HCT116 (cell line): ENCODE measurements at regions not wholly inside any gene's neighbourhood (a gene's known extent, or its start where the extent isn't known, plus 50 kb on each side); places are given as distances from the start of the nearest gene placed in this dataset.

ENCODE experiments used
- ATAC-seq: fragments of 200-7000 bp; cut with Tn5 transposase; 2 replicates; pipeline ENCODE4 v1.9.1; 2020; ENCODE audit warnings: mild to moderate bottlenecking, moderate library complexity
- BruUV-seq: library from RNA; stranded (reverse); fragments of 400-500 nt; replicated peaks from 2 replicates; lab custom pipeline; 2021; lab: Mats Ljungman, UMichigan
- CTCF ChIA-PET: fragments of 300-600 bp; sonication (Branson Sonifier 250); formaldehyde crosslinking; loops from one replicate; lab custom pipeline; 2021; ENCODE audit warnings: antibody characterized with exemption; lab: Charles Lee
- POLR2A ChIA-PET: fragments of 300-600, 350-600 bp; sonication (Branson Sonifier 250); formaldehyde crosslinking; loops from one replicate; lab custom pipeline; 2021; ENCODE audit warnings: antibody characterized with exemption; lab: Charles Lee
- RAD21 ChIA-PET, 2 experiments: fragments of 300-600 bp; sonication (Branson Sonifier 250); formaldehyde crosslinking; loops; one replicate each; lab custom pipeline; 2023; ENCODE audit warnings: low total read pairs in 2 of 2; ENCODE audit not compliant: uncharacterized antibody in 2 of 2, unreplicated experiment in 2 of 2, low non-redundant PET in 1 of 2; lab: Charles Lee
- DNase-seq: peaks from one replicate; pipeline ENCODE4 v3.0.0-alpha.2; 2010; ENCODE audit warnings: low read depth, low spot score
- H2AFZ ChIP-seq: fragments of 200-600 bp; shearing (Covaris generic), sonication (generic); 2 replicates; pipeline ENCODE4 v1.6.1; 2017; ENCODE audit warnings: low read depth, mixed run types, mixed read lengths, antibody characterized with exemption, low read length; ENCODE audit not compliant: poor library complexity, severe bottlenecking
- H3K27ac ChIP-seq: 2 replicates; pipeline ENCODE4 v1.5.1; 2012; ENCODE audit warnings: low read depth, low read length
- H3K27me3 ChIP-seq: fragments of 200-600 bp; sonication (generic); 2 replicates; pipeline ENCODE4 v1.6.1; 2016; ENCODE audit warnings: mixed run types, low read length, mixed read lengths; ENCODE audit not compliant: insufficient read depth
- H3K36me3 ChIP-seq, 2 experiments: fragments of 200-500 bp in 1 of 2; fragments of 200-600 bp in 1 of 2; sonication (Bioruptor generic) in 1 of 2; sonication (generic) in 1 of 2; 2 replicates each; pipeline versions ENCODE4 v1.5.1 to v1.6.1; 2014 to 2016; ENCODE audit warnings: low read length in 2 of 2, inconsistent platforms in 1 of 2, mixed read lengths in 1 of 2, mixed run types in 1 of 2; ENCODE audit not compliant: insufficient read depth in 2 of 2, control insufficient read depth in 1 of 2
- H3K4me1 ChIP-seq, 2 experiments: fragments of 200-600 bp in 1 of 2; sonication (generic) in 1 of 2; 2 replicates each; pipeline versions ENCODE4 v1.5.1 to v1.6.1; 2012 to 2017; ENCODE audit warnings: low read length in 2 of 2, inconsistent platforms in 1 of 2, mild to moderate bottlenecking in 1 of 2, mixed read lengths in 1 of 2, mixed run types in 1 of 2, moderate library complexity in 1 of 2; ENCODE audit not compliant: insufficient read depth in 2 of 2, control insufficient read depth in 1 of 2
- H3K4me2 ChIP-seq: fragments of 200-600 bp; sonication (generic); 2 replicates; pipeline ENCODE4 v1.6.1; 2017; ENCODE audit warnings: mixed run types, low read length, mixed read lengths
- H3K4me3 ChIP-seq, 2 experiments: fragments of 200-600 bp in 1 of 2; sonication (generic) in 1 of 2; replicated peaks in 1 of 2; 2 replicates each; pipeline ENCODE4 v1.5.1; 2011 to 2016; ENCODE audit warnings: low read length in 2 of 2, control low read depth in 1 of 2, low read depth in 1 of 2, mild to moderate bottlenecking in 1 of 2, mixed read lengths in 1 of 2, mixed run types in 1 of 2
- H3K79me2 ChIP-seq: fragments of 200-600 bp; sonication (generic); 2 replicates; pipeline ENCODE4 v1.6.1; 2017; ENCODE audit warnings: mild to moderate bottlenecking, mixed run types, low read length, moderate library complexity, mixed read lengths; ENCODE audit not compliant: insufficient read depth
- H3K9ac ChIP-seq: fragments of 200-600 bp; sonication (generic); 2 replicates; pipeline ENCODE4 v1.6.1; 2016; ENCODE audit warnings: low read length, mixed read lengths
- H3K9me2 ChIP-seq: fragments of 200-600 bp; sonication (generic), shearing (Covaris generic); 2 replicates; pipeline ENCODE4 v1.6.1; 2017; ENCODE audit warnings: mixed run types, mild to moderate bottlenecking, moderate library complexity; ENCODE audit not compliant: insufficient read depth
- H3K9me3 ChIP-seq, 2 experiments: fragments of 200-500 bp in 1 of 2; fragments of 200-600 bp in 1 of 2; sonication (Bioruptor generic) in 1 of 2; sonication (generic) in 1 of 2; 2 replicates each; pipeline ENCODE4 v1.6.1; 2014 to 2017; ENCODE audit warnings: low read length in 2 of 2, mixed read lengths in 2 of 2, inconsistent platforms in 1 of 2, low read depth in 1 of 2, mild to moderate bottlenecking in 1 of 2, mixed run types in 1 of 2, moderate library complexity in 1 of 2; ENCODE audit not compliant: control insufficient read depth in 1 of 2, insufficient read depth in 1 of 2
- H4K20me1 ChIP-seq: fragments of 200-600 bp; sonication (generic), shearing (Covaris generic); 2 replicates; pipeline ENCODE4 v1.6.1; 2017; ENCODE audit warnings: mixed run types, mild to moderate bottlenecking, moderate library complexity; ENCODE audit not compliant: insufficient read depth
- CBX3 ChIP-seq: IDR thresholded peaks from 2 replicates; pipeline ENCODE4 v1.6.1; 2012; ENCODE audit warnings: low read depth
- EGR1 ChIP-seq: IDR thresholded peaks from 2 replicates; pipeline ENCODE4 v1.6.1; 2012; ENCODE audit warnings: low read depth
- EZH2 ChIP-seq: fragments of 200-600 bp; sonication (generic); IDR thresholded peaks from 2 replicates; pipeline ENCODE4 v1.6.1; 2017; ENCODE audit warnings: antibody characterized with exemption, mixed run types
- SP1 ChIP-seq: IDR thresholded peaks from 2 replicates; pipeline ENCODE4 v1.6.1; 2012; ENCODE audit warnings: low read depth
- TCF7L2 ChIP-seq: IDR thresholded peaks from 2 replicates; pipeline ENCODE4 v1.7.0; 2011; ENCODE audit warnings: borderline replicate concordance, inconsistent platforms; ENCODE audit not compliant: insufficient read depth, insufficient read length; ENCODE audit errors: extremely low read depth
- ZFX ChIP-seq: fragments of 450-650 bp; IDR thresholded peaks from 2 replicates; pipeline ENCODE4 v1.6.1; 2017
- intact Hi-C: fragments of 100-400 bp; cut with micrococcal nuclease; formaldehyde crosslinking; loops from 2 replicates; pipeline ENCODE4 v1.10.0; 2022
- TF ChIP-seq, protein P1 (sequence below): IDR thresholded peaks from 2 replicates; pipeline ENCODE4 v1.6.1; 2011; ENCODE audit warnings: mild to moderate bottlenecking, low read length, moderate library complexity; ENCODE audit not compliant: insufficient replicate concordance; ENCODE audit errors: extremely low read depth
- TF ChIP-seq, protein P2 (sequence below), 3 experiments: fragments of 200-600 bp in 1 of 3; sonication (generic) in 1 of 3; IDR thresholded peaks in 2 of 3; conservative IDR thresholded peaks in 1 of 3; 2 replicates each; pipeline ENCODE4 v1.5.1; 2012 to 2017; ENCODE audit warnings: low read depth in 2 of 3, low read length in 2 of 3, antibody characterized with exemption in 1 of 3, borderline replicate concordance in 1 of 3, control low read depth in 1 of 3, mild to moderate bottlenecking in 1 of 3, mixed read lengths in 1 of 3, mixed run types in 1 of 3, moderate library complexity in 1 of 3; ENCODE audit not compliant: insufficient read depth in 1 of 3

DNA sequence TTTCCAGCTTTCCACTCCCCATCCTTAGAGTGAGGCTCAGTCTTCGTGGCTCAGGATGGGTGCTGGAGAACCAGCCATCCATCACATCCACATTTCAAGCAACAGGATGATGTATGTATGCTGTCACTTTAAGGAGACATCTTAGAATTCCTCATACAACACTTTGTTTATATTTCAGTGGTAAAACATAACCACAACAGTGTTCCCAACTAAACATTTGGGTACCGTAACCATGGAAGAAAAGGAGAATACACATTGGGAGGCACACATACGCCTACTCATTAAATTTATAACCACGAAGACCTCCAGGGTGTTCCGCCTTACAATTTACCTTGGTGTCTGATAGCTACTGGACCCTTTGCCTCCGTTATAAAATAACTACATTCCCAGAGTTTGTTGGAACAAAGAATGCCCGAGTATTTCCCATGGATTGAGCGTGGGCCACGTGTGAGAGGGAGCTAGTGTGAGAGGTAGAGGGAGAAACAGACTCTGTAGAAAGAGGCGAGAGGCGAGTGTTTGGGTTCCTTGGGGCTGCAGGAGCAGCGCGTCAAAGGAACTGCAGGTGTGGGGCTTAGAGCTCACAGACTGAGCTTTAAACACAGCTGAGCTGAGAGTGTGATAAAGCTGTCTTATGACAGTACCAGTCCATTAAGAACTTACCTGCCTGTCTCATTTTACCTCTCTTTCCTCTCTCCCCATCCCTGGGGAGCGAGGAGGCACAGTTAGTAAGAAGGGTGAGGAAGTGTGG is 111.5 kb upstream of the USP24 start:
- H2AFZ ChIP-seq = no peak overlapping the region
- no peaks in the 10 kb centered on the region for H3K4me1 ChIP-seq
- intact Hi-C loops = no loop called here
- no TSS peak for BruUV-seq
- H3K27me3 ChIP-seq = no peaks in the 10 kb centered on the region
- ChIA-PET POLR2A (no interaction called here), CTCF (interaction anchor here (1.0 kb wide), 1 partner anchor 11 kb away, joined by 5 read pairs; no protein-coding TSS in a partner anchor), RAD21 (no interaction called here)
- no peaks in the 10 kb centered on the region for H3K9me3 ChIP-seq
- no peak for TF ChIP-seq TCF7L2
- DNase-seq (no peak), ATAC-seq (no peak)
- H3K9ac ChIP-seq = no peak overlapping the region
- H3K9me2 ChIP-seq = no peaks in the 10 kb centered on the region
- no peaks in the 10 kb centered on the region for H4K20me1 ChIP-seq
- H3K4me3 ChIP-seq = no peak overlapping the region
- H3K4me2 ChIP-seq = no peak overlapping the region
- H3K36me3 ChIP-seq = no peaks in the 10 kb centered on the region
- no peak overlapping the region for H3K27ac ChIP-seq
- H3K79me2 ChIP-seq = no peaks in the 10 kb centered on the region

DNA sequence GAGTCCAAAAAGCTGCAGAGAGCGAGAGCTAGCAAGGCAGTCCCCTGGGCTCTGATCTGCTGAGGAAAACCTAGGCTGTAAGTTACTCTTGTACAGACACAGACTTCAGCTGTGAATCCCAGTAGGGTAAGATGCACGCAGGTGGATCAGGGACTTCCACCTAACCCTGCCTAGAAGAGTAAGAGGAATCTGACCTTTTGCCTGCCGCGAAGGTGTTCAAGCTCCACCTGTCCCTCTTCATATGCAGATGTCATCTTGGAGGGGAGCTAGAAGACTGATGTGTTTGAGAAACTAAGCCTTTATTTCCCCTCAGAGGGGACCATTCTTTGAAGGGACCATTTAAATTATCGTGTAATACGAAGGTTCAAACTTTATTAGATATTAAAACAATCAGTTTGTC is 108.6 kb upstream of the USP24 start:
- Histone ChIP-seq H3K27ac (no peak overlapping the region), H3K27me3 (no peaks in the 10 kb centered on the region)
- no peak for TF ChIP-seq CBX3
- TF ChIP-seq, protein P1, sequence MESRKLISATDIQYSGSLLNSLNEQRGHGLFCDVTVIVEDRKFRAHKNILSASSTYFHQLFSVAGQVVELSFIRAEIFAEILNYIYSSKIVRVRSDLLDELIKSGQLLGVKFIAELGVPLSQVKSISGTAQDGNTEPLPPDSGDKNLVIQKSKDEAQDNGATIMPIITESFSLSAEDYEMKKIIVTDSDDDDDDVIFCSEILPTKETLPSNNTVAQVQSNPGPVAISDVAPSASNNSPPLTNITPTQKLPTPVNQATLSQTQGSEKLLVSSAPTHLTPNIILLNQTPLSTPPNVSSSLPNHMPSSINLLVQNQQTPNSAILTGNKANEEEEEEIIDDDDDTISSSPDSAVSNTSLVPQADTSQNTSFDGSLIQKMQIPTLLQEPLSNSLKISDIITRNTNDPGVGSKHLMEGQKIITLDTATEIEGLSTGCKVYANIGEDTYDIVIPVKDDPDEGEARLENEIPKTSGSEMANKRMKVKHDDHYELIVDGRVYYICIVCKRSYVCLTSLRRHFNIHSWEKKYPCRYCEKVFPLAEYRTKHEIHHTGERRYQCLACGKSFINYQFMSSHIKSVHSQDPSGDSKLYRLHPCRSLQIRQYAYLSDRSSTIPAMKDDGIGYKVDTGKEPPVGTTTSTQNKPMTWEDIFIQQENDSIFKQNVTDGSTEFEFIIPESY = no peak
- TF ChIP-seq, protein P2, sequence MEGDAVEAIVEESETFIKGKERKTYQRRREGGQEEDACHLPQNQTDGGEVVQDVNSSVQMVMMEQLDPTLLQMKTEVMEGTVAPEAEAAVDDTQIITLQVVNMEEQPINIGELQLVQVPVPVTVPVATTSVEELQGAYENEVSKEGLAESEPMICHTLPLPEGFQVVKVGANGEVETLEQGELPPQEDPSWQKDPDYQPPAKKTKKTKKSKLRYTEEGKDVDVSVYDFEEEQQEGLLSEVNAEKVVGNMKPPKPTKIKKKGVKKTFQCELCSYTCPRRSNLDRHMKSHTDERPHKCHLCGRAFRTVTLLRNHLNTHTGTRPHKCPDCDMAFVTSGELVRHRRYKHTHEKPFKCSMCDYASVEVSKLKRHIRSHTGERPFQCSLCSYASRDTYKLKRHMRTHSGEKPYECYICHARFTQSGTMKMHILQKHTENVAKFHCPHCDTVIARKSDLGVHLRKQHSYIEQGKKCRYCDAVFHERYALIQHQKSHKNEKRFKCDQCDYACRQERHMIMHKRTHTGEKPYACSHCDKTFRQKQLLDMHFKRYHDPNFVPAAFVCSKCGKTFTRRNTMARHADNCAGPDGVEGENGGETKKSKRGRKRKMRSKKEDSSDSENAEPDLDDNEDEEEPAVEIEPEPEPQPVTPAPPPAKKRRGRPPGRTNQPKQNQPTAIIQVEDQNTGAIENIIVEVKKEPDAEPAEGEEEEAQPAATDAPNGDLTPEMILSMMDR (IDR thresholded peaks at IDR 0.05 in 2 of 3, conservative IDR thresholded peaks at IDR 0.05 in 1 of 3; ENCODE audit: borderline replicate concordance in 1 of 3, insufficient read depth in 1 of 3, low read depth in 2 of 3, low read length in 2 of 3) = no peak
- TF ChIP-seq ZFX = no peak
- no peak for TF ChIP-seq EZH2
- no peak for TF ChIP-seq EGR1
- TF ChIP-seq SP1 = no peak
- TF ChIP-seq TCF7L2 = no peak

More for the DNA sequence above, 108.6 kb upstream of the USP24 start:
- CTCF ChIA-PET = no interaction called here
- intact Hi-C loops = no loop called here
- DNase-seq = no peak
- Histone ChIP-seq H3K9me2 (no peaks in the 10 kb centered on the region), H3K9ac (no peak overlapping the region), H3K4me2 (no peak overlapping the region), H3K79me2 (no peaks in the 10 kb centered on the region), H3K4me1 (no peaks in the 10 kb centered on the region), H3K36me3 (no peaks in the 10 kb centered on the region), H3K4me3 (no peak overlapping the region), H3K9me3 (no peaks in the 10 kb centered on the region), H2AFZ (no peak overlapping the region), H4K20me1 (no peaks in the 10 kb centered on the region)
- RAD21 ChIA-PET = no interaction called here
- no peak for ATAC-seq
- POLR2A ChIA-PET = no interaction called here
- no TSS peak for BruUV-seq
